Mesenchymal stem cell (in vitro differentiated cells and primary cell): ENCODE measurements at regions not wholly inside any gene's neighbourhood (a gene's known extent, or its start where the extent isn't known, plus 50 kb on each side); places are given as distances from the start of the nearest gene placed in this dataset.
A peak's percentile ranks its signal among the peaks of the same experiment; 100 is the strongest.

Experiments used
- DNase-seq: peaks from one replicate; pipeline ENCODE4 v3.0.0-alpha.2; 2013
- H2AFZ ChIP-seq: one replicate; pipeline ENCODE4 v1.6.1; 2013; ENCODE audit warnings: low read depth, mild to moderate bottlenecking, control low read depth, inconsistent platforms, low read length, moderate library complexity
- H2AK5ac ChIP-seq: 2 replicates; pipeline ENCODE4 v1.6.1; 2013; ENCODE audit warnings: low read length, moderate library complexity, mild to moderate bottlenecking, inconsistent platforms; ENCODE audit not compliant: severe bottlenecking
- H2BK120ac ChIP-seq: one replicate; pipeline ENCODE4 v1.6.1; 2013; ENCODE audit warnings: low read depth, mild to moderate bottlenecking, inconsistent platforms, low read length, moderate library complexity
- H2BK12ac ChIP-seq, 2 experiments: one replicate each; pipeline ENCODE4 v1.6.1; 2013; ENCODE audit warnings: inconsistent platforms in 2 of 2, low read length in 2 of 2, mild to moderate bottlenecking in 2 of 2, moderate library complexity in 2 of 2, control low read depth in 1 of 2
- H2BK15ac ChIP-seq: one replicate; pipeline ENCODE4 v1.6.1; 2013; ENCODE audit warnings: mild to moderate bottlenecking, low read depth, inconsistent platforms; ENCODE audit not compliant: poor library complexity, severe bottlenecking
- H2BK5ac ChIP-seq: 2 replicates; pipeline ENCODE4 v1.6.1; 2013; ENCODE audit warnings: low read depth, mild to moderate bottlenecking, low read length, control low read depth, inconsistent platforms; ENCODE audit not compliant: poor library complexity, severe bottlenecking
- H3K14ac ChIP-seq, 2 experiments: one replicate each; pipeline ENCODE4 v1.6.1; 2013; ENCODE audit warnings: inconsistent platforms in 2 of 2, low read length in 2 of 2, control low read depth in 1 of 2, mild to moderate bottlenecking in 1 of 2, moderate library complexity in 1 of 2
- H3K18ac ChIP-seq, 2 experiments: one replicate each; pipeline ENCODE4 v1.6.1; 2013; ENCODE audit warnings: inconsistent platforms in 2 of 2, low read length in 2 of 2, control low read depth in 1 of 2, low read depth in 1 of 2, mild to moderate bottlenecking in 1 of 2
- H3K23ac ChIP-seq, 2 experiments: one replicate each; pipeline ENCODE4 v1.6.1; 2013; ENCODE audit warnings: inconsistent platforms in 2 of 2, low read length in 2 of 2, mild to moderate bottlenecking in 2 of 2, moderate library complexity in 2 of 2, control low read depth in 1 of 2
- H3K27ac ChIP-seq: 2 replicates; pipeline ENCODE4 v1.5.1; 2013; ENCODE audit warnings: mild to moderate bottlenecking, moderate library complexity, low read length, control low read depth, inconsistent platforms; ENCODE audit not compliant: poor library complexity, severe bottlenecking
- H3K27me3 ChIP-seq, 2 experiments: 2 replicates each; pipeline versions ENCODE4 v1.6.1 to v1.7.0; 2013; ENCODE audit warnings: low read length in 2 of 2, mild to moderate bottlenecking in 2 of 2, moderate library complexity in 2 of 2, control low read depth in 1 of 2, inconsistent platforms in 1 of 2; ENCODE audit not compliant: control insufficient read depth in 1 of 2, insufficient read depth in 1 of 2
- H3K36me3 ChIP-seq, 2 experiments: 2 replicates each; pipeline versions ENCODE4 v1.6.1 to v1.7.0; 2013; ENCODE audit warnings: low read length in 2 of 2, control low read depth in 1 of 2, inconsistent platforms in 1 of 2, low read depth in 1 of 2, mild to moderate bottlenecking in 1 of 2; ENCODE audit not compliant: insufficient read depth in 2 of 2, control insufficient read depth in 1 of 2
- H3K4ac ChIP-seq, 2 experiments: one replicate each; pipeline ENCODE4 v1.6.1; 2013; ENCODE audit warnings: inconsistent platforms in 2 of 2, low read length in 2 of 2, mild to moderate bottlenecking in 2 of 2, moderate library complexity in 2 of 2, control low read depth in 1 of 2, low read depth in 1 of 2
- H3K4me1 ChIP-seq: 2 replicates; pipeline ENCODE4 v1.6.1; 2013; ENCODE audit warnings: low read depth, low read length, control low read depth; ENCODE audit not compliant: control insufficient read depth, insufficient read depth
- H3K4me2 ChIP-seq: 2 replicates; pipeline ENCODE4 v1.6.1; 2013; ENCODE audit warnings: low read length, mild to moderate bottlenecking, inconsistent platforms; ENCODE audit not compliant: poor library complexity, severe bottlenecking
- H3K4me3 ChIP-seq, 2 experiments: 2 replicates each; pipeline versions ENCODE4 v1.5.1 to v1.7.0; 2013; ENCODE audit warnings: low read length in 2 of 2, mild to moderate bottlenecking in 2 of 2, control low read depth in 1 of 2, low read depth in 1 of 2; ENCODE audit not compliant: insufficient read depth in 1 of 2
- H3K79me1 ChIP-seq: replicated peaks from 2 replicates; pipeline ENCODE4 v1.6.1; 2013; ENCODE audit warnings: mild to moderate bottlenecking, control low read depth, low read length, inconsistent platforms; ENCODE audit not compliant: poor library complexity, severe bottlenecking
- H3K9ac ChIP-seq: 2 replicates; pipeline ENCODE4 v1.7.0; 2013; ENCODE audit warnings: mild to moderate bottlenecking, low read length, moderate library complexity
- H3K9me3 ChIP-seq: 2 replicates; pipeline ENCODE4 v1.7.0; 2013; ENCODE audit warnings: mild to moderate bottlenecking, low read length; ENCODE audit not compliant: control insufficient read depth
- H4K8ac ChIP-seq: one replicate; pipeline ENCODE4 v1.6.1; 2013; ENCODE audit warnings: inconsistent platforms, mild to moderate bottlenecking, low read length, moderate library complexity
- H4K91ac ChIP-seq: one replicate; pipeline ENCODE4 v1.6.1; 2013; ENCODE audit warnings: mild to moderate bottlenecking, low read length, inconsistent platforms
- WGBS: methylation state at CpG from one replicate; pipeline ENCODE4 v1.1.7; 2013; ENCODE audit warnings: mixed read lengths; 5-methylcytosine and 5-hydroxymethylcytosine counted together

GRCh38 chr4:89586318-89586717 is 250.6 kb downstream of the SNCA start:
- 54% methylated on average over 3 of the region's 3 CpGs for WGBS
- Histone ChIP-seq H3K79me1 (no peaks in the 10 kb centered on the region), H2AK5ac (no peak overlapping the region), H3K9ac (no peak overlapping the region), H3K4me2 (no peak overlapping the region), H3K18ac (no peak overlapping the region), H2BK12ac (no peak overlapping the region), H3K23ac (no peak overlapping the region), H3K4ac (no peak overlapping the region), H3K27ac (no peak overlapping the region), H2BK15ac (no peak overlapping the region), H2AFZ (no peak overlapping the region), H3K27me3 (no peaks in the 10 kb centered on the region), H3K14ac (no peak overlapping the region), H4K91ac (no peak overlapping the region), H3K9me3 (no peaks in the 10 kb centered on the region), H3K4me1 (no peaks in the 10 kb centered on the region), H2BK120ac (no peak overlapping the region), H4K8ac (no peak overlapping the region), H3K36me3 (no peaks in the 10 kb centered on the region), H2BK5ac (no peak overlapping the region), H3K4me3 (no peak overlapping the region)
- peak; percentile 63 for DNase-seq

GRCh38 chr4:89582756-89583505 is 254.0 kb downstream of the SNCA start:
- Histone ChIP-seq H3K23ac (no peak overlapping the region), H3K9me3 (no peaks in the 10 kb centered on the region), H3K27me3 (no peaks in the 10 kb centered on the region), H4K8ac (no peak overlapping the region), H3K18ac (no peak overlapping the region), H2BK5ac (no peak overlapping the region), H3K4me3 (no peak overlapping the region), H3K79me1 (no peaks in the 10 kb centered on the region), H3K4me2 (no peak overlapping the region), H3K36me3 (no peaks in the 10 kb centered on the region), H2AK5ac (no peak overlapping the region), H2BK120ac (no peak overlapping the region), H2BK12ac (no peak overlapping the region), H2AFZ (no peak overlapping the region), H3K27ac (no peak overlapping the region), H3K9ac (no peak overlapping the region), H2BK15ac (no peak overlapping the region), H3K4me1 (no peaks in the 10 kb centered on the region), H3K4ac (no peak overlapping the region), H4K91ac (no peak overlapping the region), H3K14ac (no peak overlapping the region)
- 97% methylated on average over 5 of the region's 5 CpGs for WGBS
- no peak for DNase-seq

GRCh38 chr4:89579771-89580170 is 257.2 kb downstream of the SNCA start:
- H3K27me3 ChIP-seq: no peaks in the 10 kb centered on the region
- no peak overlapping the region for H3K14ac ChIP-seq
- no peak overlapping the region for H2BK12ac ChIP-seq
- WGBS: 39% methylated on average over 1 of the region's 1 CpG
- H2AFZ ChIP-seq: no peak overlapping the region
- H4K91ac ChIP-seq: no peak overlapping the region
- no peak for DNase-seq
- H2BK5ac ChIP-seq: no peak overlapping the region
- no peak overlapping the region for H3K23ac ChIP-seq
- H2BK15ac ChIP-seq: no peak overlapping the region
- no peaks in the 10 kb centered on the region for H3K36me3 ChIP-seq
- H3K4ac ChIP-seq: no peak overlapping the region
- no peaks in the 10 kb centered on the region for H3K4me1 ChIP-seq
- no peak overlapping the region for H3K4me2 ChIP-seq
- H4K8ac ChIP-seq: no peak overlapping the region
- H3K79me1 ChIP-seq: no peaks in the 10 kb centered on the region
- H2BK120ac ChIP-seq: no peak overlapping the region
- no peak overlapping the region for H3K4me3 ChIP-seq
- no peak overlapping the region for H2AK5ac ChIP-seq
- no peaks in the 10 kb centered on the region for H3K9me3 ChIP-seq
- no peak overlapping the region for H3K27ac ChIP-seq
- no peak overlapping the region for H3K9ac ChIP-seq
- H3K18ac ChIP-seq: no peak overlapping the region

GRCh38 chr4:89576246-89576645 is 260.7 kb downstream of the SNCA start:
- H3K36me3 ChIP-seq: no peaks in the 10 kb centered on the region
- no peak overlapping the region for H2AK5ac ChIP-seq
- no peak overlapping the region for H4K8ac ChIP-seq
- no peak overlapping the region for H3K4ac ChIP-seq
- peak overlapping the region; percentile 4 for H2AFZ ChIP-seq
- H3K14ac ChIP-seq: no peak overlapping the region
- no peak overlapping the region for H3K4me3 ChIP-seq
- no peaks in the 10 kb centered on the region for H3K9me3 ChIP-seq
- H2BK12ac ChIP-seq: no peak overlapping the region
- no peak overlapping the region for H3K27ac ChIP-seq
- no peaks in the 10 kb centered on the region for H3K4me1 ChIP-seq
- H3K9ac ChIP-seq: no peak overlapping the region
- H3K23ac ChIP-seq: no peak overlapping the region
- H3K27me3 ChIP-seq: no peaks in the 10 kb centered on the region
- no peaks in the 10 kb centered on the region for H3K79me1 ChIP-seq
- H3K4me2 ChIP-seq: no peak overlapping the region
- no peak overlapping the region for H2BK5ac ChIP-seq
- no peak overlapping the region for H4K91ac ChIP-seq
- no peak overlapping the region for H3K18ac ChIP-seq
- no peak overlapping the region for H2BK120ac ChIP-seq
- no peak for DNase-seq
- no peak overlapping the region for H2BK15ac ChIP-seq
